Muscle of arm (tissue), 1 donor: ENCODE measurements at regions not wholly inside any gene's neighbourhood (a gene's known extent, or its start where the extent isn't known, plus 50 kb on each side); places are given as distances from the start of the nearest gene placed in this dataset.

Experiments
- DNase-seq: peaks from one replicate; pipeline ENCODE4 v3.0.0-alpha.2; 2013

- no peak for DNase-seq
Observed at GRCh38 chr4:19346636-19347035, 905.1 kb upstream of the SLIT2 start.

GRCh38 chr4:19329631-19330030 lies 922.1 kb upstream of the SLIT2 start:
- no peak for DNase-seq

- DNase-seq = no peak
Observed at GRCh38 chr4:19329077-19329476, 922.6 kb upstream of the SLIT2 start.

- DNase-seq = no peak
Observed at GRCh38 chr4:19327364-19327763, 924.3 kb upstream of the SLIT2 start.

GRCh38 chr4:19324184-19324583 lies 927.5 kb upstream of the SLIT2 start:
- DNase-seq = no peak

GRCh38 chr4:19319607-19320006 lies 932.1 kb upstream of the SLIT2 start:
- DNase-seq = no peak

- DNase-seq = no peak
Observed at GRCh38 chr4:19317377-19317776, 934.3 kb upstream of the SLIT2 start.

- DNase-seq = no peak
Observed at GRCh38 chr4:19314116-19314515, 937.6 kb upstream of the SLIT2 start.

GRCh38 chr4:19309378-19309777 lies 942.3 kb upstream of the SLIT2 start:
- peak; percentile 32 for DNase-seq

- DNase-seq = no peak
Observed at GRCh38 chr4:19304028-19304427, 947.7 kb upstream of the SLIT2 start.

GRCh38 chr4:19301527-19301926 lies 950.2 kb upstream of the SLIT2 start:
- no peak for DNase-seq

GRCh38 chr4:19300213-19300612 lies 951.5 kb upstream of the SLIT2 start:
- no peak for DNase-seq

- no peak for DNase-seq
Observed at GRCh38 chr4:19298998-19299397, 952.7 kb upstream of the SLIT2 start.

- DNase-seq = no peak
Observed at GRCh38 chr4:19293781-19294180, 957.9 kb upstream of the SLIT2 start.

- no peak for DNase-seq
Observed at GRCh38 chr4:19293080-19293479, 958.6 kb upstream of the SLIT2 start.

- DNase-seq = no peak
Observed at GRCh38 chr4:19286924-19287323, 964.8 kb upstream of the SLIT2 start.

GRCh38 chr4:19285146-19285545 lies 966.6 kb upstream of the SLIT2 start:
- DNase-seq = no peak

- DNase-seq = no peak
Observed at GRCh38 chr4:19278665-19279064, 973.0 kb upstream of the SLIT2 start.

GRCh38 chr4:19266566-19266965 lies 985.1 kb upstream of the SLIT2 start:
- no peak for DNase-seq

- DNase-seq = no peak
Observed at GRCh38 chr4:19262467-19262866, 989.2 kb upstream of the SLIT2 start.

- DNase-seq = no peak
Observed at GRCh38 chr4:19260346-19260745, 991.4 kb upstream of the SLIT2 start.

- no peak for DNase-seq
Observed at GRCh38 chr4:19259920-19260319, 991.8 kb upstream of the SLIT2 start.

- no peak for DNase-seq
Observed at GRCh38 chr4:19256823-19257222, 994.9 kb upstream of the SLIT2 start.

GRCh38 chr4:19254486-19254885 lies 997.2 kb upstream of the SLIT2 start:
- DNase-seq = no peak

GRCh38 chr4:19248023-19248422 lies 1003.7 kb upstream of the SLIT2 start:
- DNase-seq = no peak
